BLaER1 treated with 17β-estradiol and CSF1 and Interleukin-3, amounts not matched to agents 10 nM and 100 nM (cell line): ENCODE measurements at regions not wholly inside any gene's neighbourhood (a gene's known extent, or its start where the extent isn't known, plus 50 kb on each side); places are given as distances from the start of the nearest gene placed in this dataset.

ENCODE experiments used
- H3K27ac ChIP-seq, 11 experiments: shearing (Covaris generic); formaldehyde crosslinking; 2 replicates each; pipeline ENCODE4 v1.8.1; 2022
- H3K27me3 ChIP-seq, 11 experiments: shearing (Covaris generic); formaldehyde crosslinking; 2 replicates each; pipeline ENCODE4 v1.8.1; 2022
- H3K36me3 ChIP-seq, 11 experiments: shearing (Covaris generic); formaldehyde crosslinking; 2 replicates each; pipeline ENCODE4 v1.8.1; 2022
- H3K4me1 ChIP-seq, 10 experiments: shearing (Covaris generic); formaldehyde crosslinking; 2 replicates each; pipeline ENCODE4 v1.8.1; 2022
- H3K4me2 ChIP-seq, 11 experiments: shearing (Covaris generic); formaldehyde crosslinking; 2 replicates each; pipeline ENCODE4 v1.8.1; 2022
- H3K4me3 ChIP-seq, 10 experiments: shearing (Covaris generic); formaldehyde crosslinking; 2 replicates each; pipeline ENCODE4 v1.8.1; 2022
- H3K9ac ChIP-seq, 11 experiments: shearing (Covaris generic); formaldehyde crosslinking; 2 replicates each; pipeline ENCODE4 v1.8.1; 2022
- H3K9me3 ChIP-seq, 11 experiments: shearing (Covaris generic); formaldehyde crosslinking; replicated peaks in 1 of 11; 2 replicates each; pipeline ENCODE4 v1.8.1; 2022
- H4K20me1 ChIP-seq, 11 experiments: shearing (Covaris generic); formaldehyde crosslinking; 2 replicates each; pipeline ENCODE4 v1.8.1; 2022
- Cebpa-rat ChIP-seq, 11 experiments: shearing (Covaris generic); IDR thresholded peaks; 2 replicates each; pipeline ENCODE4 v1.8.1; 2022

DNA sequence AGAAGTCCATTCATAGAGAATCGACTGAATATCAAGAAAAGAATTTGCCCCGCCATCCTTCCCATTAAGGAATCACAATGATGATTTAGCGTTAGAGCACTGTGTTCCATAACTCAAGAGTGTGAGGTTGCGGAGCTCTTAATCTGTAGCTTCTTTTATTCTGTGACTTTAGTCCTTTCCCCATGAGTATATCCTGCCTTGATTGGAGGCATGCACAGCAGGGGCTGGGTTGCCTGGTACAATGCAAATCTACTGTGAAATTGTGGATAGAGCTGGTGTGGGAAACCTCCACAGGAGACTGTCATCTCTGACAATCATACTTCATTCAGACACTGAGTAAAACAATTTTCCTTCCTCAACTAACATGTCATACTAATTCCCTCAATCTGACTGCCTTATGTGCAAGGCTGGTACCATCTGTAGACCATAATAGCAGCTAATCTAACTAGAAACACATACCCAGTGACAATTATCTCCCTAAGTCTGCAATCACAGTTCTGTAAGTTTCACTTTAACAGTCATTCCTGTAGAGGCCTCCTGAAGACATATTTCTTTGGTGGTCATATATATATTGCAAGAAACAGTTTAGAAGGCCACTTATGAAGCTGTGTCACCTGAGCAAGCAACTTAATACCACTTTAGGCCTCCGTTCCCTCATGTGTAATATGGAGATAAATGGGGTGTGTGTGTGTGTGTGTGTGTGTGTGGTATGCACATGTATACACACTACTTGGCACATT is 355.2 kb upstream of the FAM241A start:
- no peak overlapping the region for H3K27ac ChIP-seq
- no peaks in the 10 kb centered on the region for H3K36me3 ChIP-seq
- no peaks in the 10 kb centered on the region for H3K9me3 ChIP-seq
- no peaks in the 10 kb centered on the region for H3K27me3 ChIP-seq
- no peaks in the 10 kb centered on the region for H3K4me1 ChIP-seq
- no peak for TF ChIP-seq Cebpa-rat (IDR thresholded peaks at IDR 0.05)
- H3K4me3 ChIP-seq: no peak overlapping the region
- H3K9ac ChIP-seq: no peak overlapping the region
- H4K20me1 ChIP-seq: no peaks in the 10 kb centered on the region
- no peak overlapping the region for H3K4me2 ChIP-seq

DNA sequence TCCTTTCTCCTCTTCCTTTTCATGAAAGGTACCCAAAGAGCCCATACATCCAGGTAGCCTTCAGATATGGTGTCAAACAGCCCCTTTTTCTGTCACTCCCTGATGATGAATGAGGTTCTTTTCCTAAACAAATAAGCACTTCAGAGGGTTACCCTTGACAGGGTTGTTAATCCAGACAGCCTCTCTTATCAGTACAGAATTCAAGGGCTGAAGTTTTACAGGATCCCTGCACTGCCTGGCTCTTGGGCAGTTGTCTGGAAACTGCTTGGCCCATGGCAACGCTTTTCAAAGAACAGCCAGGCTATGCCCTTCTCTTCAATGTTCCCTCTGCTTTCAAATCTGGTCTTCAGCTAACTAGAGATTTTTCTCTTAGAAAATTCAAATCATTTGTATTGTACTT is 352.6 kb upstream of the FAM241A start:
- no peak overlapping the region for H3K9ac ChIP-seq
- H3K4me2 ChIP-seq: no peak overlapping the region
- H3K36me3 ChIP-seq: no peaks in the 10 kb centered on the region
- H3K27ac ChIP-seq: no peak overlapping the region
- H3K9me3 ChIP-seq: no peaks in the 10 kb centered on the region
- no peaks in the 10 kb centered on the region for H4K20me1 ChIP-seq
- H3K4me1 ChIP-seq: no peaks in the 10 kb centered on the region
- TF ChIP-seq Cebpa-rat (IDR thresholded peaks at IDR 0.05): no peak
- H3K4me3 ChIP-seq: no peak overlapping the region
- no peaks in the 10 kb centered on the region for H3K27me3 ChIP-seq

DNA sequence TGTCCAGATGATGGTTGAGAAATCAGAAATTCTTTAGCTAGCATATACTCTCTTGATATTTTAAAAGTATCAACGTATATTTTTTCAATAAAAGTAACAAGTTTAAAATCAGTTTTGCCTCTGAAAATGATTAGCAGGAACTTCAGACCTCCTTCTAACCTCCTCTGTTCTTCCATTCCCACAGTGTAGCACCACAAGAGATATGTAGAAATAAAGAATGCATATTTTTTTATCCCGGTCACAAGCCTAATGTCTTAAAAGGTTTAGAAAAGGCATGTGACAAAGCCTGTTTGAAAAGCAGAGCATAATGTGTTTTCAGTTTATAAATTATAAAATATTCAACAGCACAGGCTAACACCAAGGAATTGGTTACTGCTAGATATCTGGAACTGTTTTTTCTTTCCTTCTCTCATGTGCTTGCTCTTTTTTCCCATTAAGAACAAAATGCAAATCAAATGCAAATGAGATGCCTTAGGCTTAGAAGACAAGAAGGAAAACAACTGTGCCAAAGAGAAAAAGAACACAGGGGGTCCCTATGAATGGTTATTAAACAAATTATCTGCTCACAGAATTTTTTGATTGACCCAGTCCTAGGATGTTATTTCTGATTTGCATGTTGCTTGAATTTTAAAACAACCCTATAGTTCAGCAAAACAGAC is 351.7 kb upstream of the FAM241A start:
- Histone ChIP-seq H3K4me3 (no peak overlapping the region), H3K4me1 (no peaks in the 10 kb centered on the region), H4K20me1 (no peaks in the 10 kb centered on the region), H3K27me3 (no peaks in the 10 kb centered on the region), H3K36me3 (no peaks in the 10 kb centered on the region), H3K9me3 (no peaks in the 10 kb centered on the region), H3K4me2 (no peak overlapping the region), H3K9ac (no peak overlapping the region), H3K27ac (no peak overlapping the region)
- TF ChIP-seq Cebpa-rat (IDR thresholded peaks at IDR 0.05): no peak

DNA sequence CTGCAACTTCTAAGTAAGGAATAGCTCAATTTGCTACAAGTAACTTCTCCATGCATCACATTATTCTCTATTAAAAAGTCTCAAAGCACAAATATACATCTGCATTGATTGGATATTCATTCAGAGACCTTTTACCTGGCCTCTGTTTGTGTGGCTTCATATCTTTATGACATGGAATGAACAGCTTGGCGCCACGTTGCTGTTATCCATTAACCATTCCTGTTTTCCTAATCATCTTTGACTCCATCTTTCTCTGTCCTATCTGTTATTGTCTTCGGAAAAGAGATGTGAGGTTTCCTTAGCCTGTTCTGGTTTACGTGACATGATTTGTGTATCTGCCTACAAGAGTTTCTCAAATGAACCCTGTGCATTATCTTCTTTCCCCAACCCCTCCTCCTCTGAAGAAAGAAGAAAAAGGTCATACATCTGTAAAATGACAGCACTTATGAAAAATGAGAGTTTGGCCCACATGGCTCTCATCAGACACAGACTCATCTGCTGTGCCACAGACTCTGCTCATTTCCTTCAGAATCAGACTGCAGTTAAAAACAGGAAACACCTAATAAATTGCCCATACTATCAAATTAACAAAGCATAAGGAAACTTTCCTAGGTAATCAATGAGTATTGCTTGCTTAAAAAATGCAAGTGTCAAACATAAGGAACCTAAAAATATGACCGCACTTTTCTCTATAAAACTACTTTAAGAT is 347.6 kb upstream of the FAM241A start:
- Histone ChIP-seq H3K27me3 (no peaks in the 10 kb centered on the region), H3K4me3 (no peak overlapping the region), H3K4me1 (no peaks in the 10 kb centered on the region; a peak in 1 of 20 replicates), H3K27ac (no peak overlapping the region), H3K9me3 (no peaks in the 10 kb centered on the region), H3K4me2 (no peak overlapping the region), H3K36me3 (no peaks in the 10 kb centered on the region), H3K9ac (no peak overlapping the region), H4K20me1 (no peaks in the 10 kb centered on the region)
- TF ChIP-seq Cebpa-rat (IDR thresholded peaks at IDR 0.05): no peak

DNA sequence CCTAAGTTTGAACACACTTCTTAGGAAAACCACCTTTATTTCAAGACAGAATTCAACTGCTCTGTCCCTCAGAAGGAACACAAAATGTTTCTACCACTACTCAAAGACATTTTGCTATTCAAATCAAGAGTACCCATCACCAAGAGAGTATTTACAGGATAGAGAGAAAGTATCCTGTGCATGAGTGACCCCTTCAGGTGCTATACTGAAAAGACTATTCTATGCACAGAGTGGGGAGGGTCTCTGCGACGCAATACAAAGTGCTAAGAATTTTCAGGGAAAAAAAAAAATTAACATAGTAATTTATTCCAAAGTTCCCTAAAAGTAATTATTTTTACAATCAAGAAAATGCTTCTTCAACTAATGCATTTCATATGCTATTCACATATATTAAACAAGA is 346.4 kb upstream of the FAM241A start:
- Histone ChIP-seq H3K27me3 (no peaks in the 10 kb centered on the region), H3K9ac (no peak overlapping the region), H3K27ac (no peak overlapping the region), H3K9me3 (no peaks in the 10 kb centered on the region), H3K4me1 (no peaks in the 10 kb centered on the region; a peak in 1 of 20 replicates), H4K20me1 (no peaks in the 10 kb centered on the region), H3K4me2 (no peak overlapping the region), H3K4me3 (no peak overlapping the region), H3K36me3 (no peaks in the 10 kb centered on the region)
- no peak for TF ChIP-seq Cebpa-rat (IDR thresholded peaks at IDR 0.05)

DNA sequence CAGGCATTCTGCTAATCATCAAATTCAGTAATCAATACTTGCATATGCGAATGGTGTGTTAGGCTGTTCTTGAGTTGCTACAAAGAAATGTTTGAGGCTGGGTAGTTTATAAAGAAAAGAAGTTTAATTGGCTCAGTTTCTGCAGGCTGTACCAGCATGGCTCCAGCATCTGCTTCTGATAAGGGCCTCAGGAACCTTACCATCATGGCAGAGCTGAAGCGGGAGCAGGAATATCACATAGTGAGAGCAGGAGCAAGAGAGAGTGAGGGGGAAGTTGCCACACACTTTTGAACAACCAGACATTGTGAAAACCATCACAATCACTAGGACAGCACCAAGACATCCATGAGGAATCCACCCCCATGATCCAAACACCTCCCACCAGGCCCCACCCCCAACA is 344.7 kb upstream of the FAM241A start:
- Histone ChIP-seq H3K9ac (no peak overlapping the region), H3K27me3 (no peaks in the 10 kb centered on the region), H3K4me2 (no peak overlapping the region), H3K4me3 (no peak overlapping the region), H4K20me1 (no peaks in the 10 kb centered on the region), H3K36me3 (no peaks in the 10 kb centered on the region), H3K9me3 (no peaks in the 10 kb centered on the region), H3K4me1 (no peaks in the 10 kb centered on the region; a peak in 1 of 20 replicates), H3K27ac (no peak overlapping the region)
- TF ChIP-seq Cebpa-rat (IDR thresholded peaks at IDR 0.05): no peak

DNA sequence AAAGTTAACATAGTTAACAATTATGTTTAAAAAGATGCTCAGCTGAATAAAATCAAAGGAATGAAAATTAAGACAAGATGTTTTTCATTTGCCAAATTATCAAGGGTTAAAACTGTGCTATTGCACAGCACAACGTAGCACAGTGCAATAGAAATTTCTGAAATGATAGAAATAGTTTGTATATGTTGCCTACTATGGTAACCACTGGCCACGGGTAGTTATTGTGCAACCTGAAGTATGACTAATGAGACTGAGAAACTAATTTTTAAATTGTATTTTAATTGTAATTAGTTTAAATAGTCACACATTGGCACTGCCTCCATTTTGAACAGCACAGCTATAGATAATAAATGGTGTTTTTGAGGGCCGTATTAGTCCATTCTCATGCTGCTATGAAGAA is 343.1 kb upstream of the FAM241A start:
- no peak overlapping the region for H3K9ac ChIP-seq
- no peaks in the 10 kb centered on the region for H3K9me3 ChIP-seq
- H3K4me2 ChIP-seq: no peak overlapping the region
- H3K4me3 ChIP-seq: no peak overlapping the region
- no peak overlapping the region for H3K27ac ChIP-seq
- H3K27me3 ChIP-seq: no peaks in the 10 kb centered on the region
- no peaks in the 10 kb centered on the region for H4K20me1 ChIP-seq
- no peaks in the 10 kb centered on the region for H3K36me3 ChIP-seq
- TF ChIP-seq Cebpa-rat (IDR thresholded peaks at IDR 0.05): peak in 2 of 11 experiments; percentile 15 to 42; a peak in 3 of 22 replicates
- no peaks in the 10 kb centered on the region; a peak in 1 of 20 replicates for H3K4me1 ChIP-seq

DNA sequence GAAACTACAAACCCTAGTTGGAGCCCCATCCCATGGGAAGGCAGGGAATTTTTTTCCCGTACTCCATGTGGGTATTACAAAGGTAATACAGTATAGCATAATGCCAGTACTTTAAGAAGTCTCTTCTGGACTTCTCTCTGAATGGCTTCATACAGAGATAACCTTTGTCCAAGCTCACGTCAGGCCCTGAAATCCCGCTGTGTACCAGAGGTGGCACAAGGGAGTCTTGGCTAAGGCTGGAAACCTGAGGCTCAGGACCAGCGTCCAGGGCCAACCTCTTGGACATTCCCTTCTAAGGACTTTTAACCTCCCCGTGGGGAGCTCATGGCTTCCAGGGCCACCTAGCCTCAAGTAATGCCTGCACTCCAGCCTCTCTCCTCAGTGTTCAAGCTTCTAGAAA is 338.9 kb upstream of the FAM241A start:
- Histone ChIP-seq H3K4me2 (no peak overlapping the region), H3K27me3 (no peaks in the 10 kb centered on the region), H3K27ac (no peak overlapping the region)

DNA sequence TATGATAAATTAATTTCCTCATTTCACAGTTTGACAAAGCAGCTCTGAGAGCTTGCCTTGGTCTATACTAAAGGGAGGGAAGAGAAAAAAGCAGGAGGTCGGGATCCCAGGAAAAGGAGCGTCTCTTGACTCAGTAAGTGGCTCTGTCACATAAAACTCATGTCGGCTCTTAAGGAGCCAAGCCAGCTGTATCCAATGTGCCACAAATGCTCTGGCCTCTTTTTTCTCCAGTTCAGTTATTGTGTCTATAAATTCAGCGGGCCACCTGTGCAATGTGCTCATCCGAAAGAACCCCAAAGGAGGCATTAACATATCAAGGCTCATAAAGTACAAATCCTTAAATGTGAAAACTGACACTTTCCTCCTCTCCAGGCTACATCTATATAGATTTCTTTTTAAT is 337.7 kb upstream of the FAM241A start:
- H3K4me1 ChIP-seq: no peaks in the 10 kb centered on the region; a peak in 1 of 20 replicates
- H4K20me1 ChIP-seq: no peaks in the 10 kb centered on the region
- no peak overlapping the region for H3K27ac ChIP-seq
- no peak overlapping the region for H3K9ac ChIP-seq
- H3K36me3 ChIP-seq: no peaks in the 10 kb centered on the region
- TF ChIP-seq Cebpa-rat (IDR thresholded peaks at IDR 0.05): no peak
- no peak overlapping the region for H3K4me2 ChIP-seq
- H3K27me3 ChIP-seq: no peaks in the 10 kb centered on the region
- no peaks in the 10 kb centered on the region for H3K9me3 ChIP-seq
- no peak overlapping the region for H3K4me3 ChIP-seq

More for the DNA sequence above, 338.9 kb upstream of the FAM241A start:
- Histone ChIP-seq H3K36me3 (no peaks in the 10 kb centered on the region), H3K9ac (no peak overlapping the region), H3K4me1 (no peaks in the 10 kb centered on the region; a peak in 1 of 20 replicates), H4K20me1 (no peaks in the 10 kb centered on the region), H3K9me3 (no peaks in the 10 kb centered on the region), H3K4me3 (no peak overlapping the region)
- TF ChIP-seq Cebpa-rat (IDR thresholded peaks at IDR 0.05): no peak
